GM10266 (cell line): ENCODE measurements at regions not wholly inside any gene's neighbourhood (a gene's known extent, or its start where the extent isn't known, plus 50 kb on each side); places are given as distances from the start of the nearest gene placed in this dataset.

Experiments used
- DNase-seq: peaks from one replicate; pipeline ENCODE4 v3.0.0; 2012; ENCODE audit errors: extremely low spot score
- CTCF ChIP-seq: IDR thresholded peaks from 2 replicates; pipeline ENCODE4 v1.5.1; 2012; ENCODE audit warnings: mild to moderate bottlenecking, low read depth; ENCODE audit not compliant: control insufficient read depth, insufficient read depth; ENCODE audit errors: missing control alignments

DNA sequence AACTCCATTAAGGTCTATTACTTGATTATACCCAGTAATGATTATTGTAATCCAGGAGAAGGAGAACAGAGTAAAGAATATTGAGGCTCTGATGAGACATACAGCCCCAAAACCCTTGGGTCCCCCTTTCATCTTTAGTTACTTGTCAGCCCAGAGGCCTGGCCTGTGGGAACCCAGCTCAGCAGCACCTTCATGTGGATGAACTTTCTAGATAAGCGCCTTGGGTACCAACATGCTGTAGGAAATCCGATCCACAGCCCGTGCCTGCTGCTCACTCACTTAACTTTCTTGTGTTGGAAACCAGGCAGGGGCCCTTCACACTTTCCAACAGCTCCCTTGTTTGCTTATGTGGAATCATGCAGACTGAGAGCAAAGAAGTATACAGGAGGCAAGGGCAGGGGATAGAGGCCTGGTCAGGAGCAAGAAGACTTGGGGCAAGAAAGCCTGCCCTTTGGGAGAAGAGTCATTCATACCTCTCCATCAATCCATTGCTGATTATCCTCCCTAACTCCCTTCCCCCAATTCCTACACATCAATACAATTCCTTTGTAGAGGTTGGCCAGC is 64.0 kb upstream of the SOX9 start:
- DNase-seq = no peak
- no peak for TF ChIP-seq CTCF

GRCh38 chr17:72060084-72060483 is 60.7 kb upstream of the SOX9 start:
- TF ChIP-seq CTCF = no peak
- DNase-seq = no peak

- no peak for TF ChIP-seq CTCF
- no peak for DNase-seq
Measured at GRCh38 chr17:72063262-72063661, 57.6 kb upstream of the SOX9 start.

- no peak for TF ChIP-seq CTCF
Measured at GRCh38 chr17:72063756-72064450, 56.9 kb upstream of the SOX9 start.

DNA sequence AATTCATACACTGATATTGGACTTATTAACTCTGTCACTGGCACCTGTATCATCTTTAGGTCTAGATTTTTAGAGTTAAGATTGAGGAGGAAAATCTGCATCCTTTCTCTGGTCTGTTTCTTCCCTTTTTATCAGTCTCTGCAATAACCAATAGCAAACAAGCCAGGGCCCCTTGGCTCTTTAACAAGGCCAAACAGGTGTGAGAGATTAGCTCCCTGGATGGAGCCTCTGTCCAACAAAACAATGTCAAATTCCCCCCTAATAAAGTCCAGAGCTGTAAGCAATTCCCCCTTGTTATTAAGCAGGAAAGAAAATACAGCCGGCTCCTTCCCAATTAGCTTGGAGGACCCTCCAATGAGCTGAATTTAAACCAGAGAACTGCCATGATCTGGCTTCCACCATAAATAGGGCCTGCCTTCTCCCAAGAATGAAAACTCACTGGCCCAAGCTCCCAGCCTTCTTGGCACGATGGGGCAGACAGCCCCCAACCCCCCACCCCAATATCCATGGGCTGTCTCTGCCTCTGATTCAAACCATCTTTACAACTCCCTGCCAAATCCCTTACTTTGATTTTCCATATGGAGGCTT is 56.1 kb upstream of the SOX9 start:
- no peak for TF ChIP-seq CTCF
- DNase-seq = no peak

More at GRCh38 chr17:72063756-72064450, 56.9 kb upstream of the SOX9 start:
- DNase-seq = no peak

DNA sequence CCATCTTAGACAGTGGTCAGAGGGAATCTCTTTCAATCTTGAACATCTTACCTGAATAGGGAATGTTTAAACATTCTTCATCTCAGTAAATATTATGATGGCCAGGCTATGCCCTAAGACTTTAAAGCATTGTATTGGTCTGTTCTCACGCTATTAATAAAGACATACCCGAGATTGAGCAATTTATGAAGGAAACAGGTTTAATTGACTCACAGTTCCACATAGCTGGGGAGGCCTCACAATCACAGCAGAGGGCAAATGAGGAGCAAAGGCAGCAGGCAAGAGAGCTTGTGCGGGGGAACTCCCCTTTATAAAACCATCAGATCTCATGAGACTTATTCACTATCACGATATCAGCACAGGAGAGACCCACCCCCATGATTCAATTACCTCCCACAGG is 55.3 kb upstream of the SOX9 start:
- no peak for DNase-seq
- TF ChIP-seq CTCF = no peak

GRCh38 chr17:72068643-72069042 is 52.2 kb upstream of the SOX9 start:
- DNase-seq = no peak
- TF ChIP-seq CTCF = no peak
